ENCODE measurements at regions not wholly inside any gene's neighbourhood (a gene's known extent, or its start where the extent isn't known, plus 50 kb on each side); places are given as distances from the start of the nearest gene placed in this dataset.
A peak's percentile ranks its signal among the peaks of the same experiment; 100 is the strongest.

DNA sequence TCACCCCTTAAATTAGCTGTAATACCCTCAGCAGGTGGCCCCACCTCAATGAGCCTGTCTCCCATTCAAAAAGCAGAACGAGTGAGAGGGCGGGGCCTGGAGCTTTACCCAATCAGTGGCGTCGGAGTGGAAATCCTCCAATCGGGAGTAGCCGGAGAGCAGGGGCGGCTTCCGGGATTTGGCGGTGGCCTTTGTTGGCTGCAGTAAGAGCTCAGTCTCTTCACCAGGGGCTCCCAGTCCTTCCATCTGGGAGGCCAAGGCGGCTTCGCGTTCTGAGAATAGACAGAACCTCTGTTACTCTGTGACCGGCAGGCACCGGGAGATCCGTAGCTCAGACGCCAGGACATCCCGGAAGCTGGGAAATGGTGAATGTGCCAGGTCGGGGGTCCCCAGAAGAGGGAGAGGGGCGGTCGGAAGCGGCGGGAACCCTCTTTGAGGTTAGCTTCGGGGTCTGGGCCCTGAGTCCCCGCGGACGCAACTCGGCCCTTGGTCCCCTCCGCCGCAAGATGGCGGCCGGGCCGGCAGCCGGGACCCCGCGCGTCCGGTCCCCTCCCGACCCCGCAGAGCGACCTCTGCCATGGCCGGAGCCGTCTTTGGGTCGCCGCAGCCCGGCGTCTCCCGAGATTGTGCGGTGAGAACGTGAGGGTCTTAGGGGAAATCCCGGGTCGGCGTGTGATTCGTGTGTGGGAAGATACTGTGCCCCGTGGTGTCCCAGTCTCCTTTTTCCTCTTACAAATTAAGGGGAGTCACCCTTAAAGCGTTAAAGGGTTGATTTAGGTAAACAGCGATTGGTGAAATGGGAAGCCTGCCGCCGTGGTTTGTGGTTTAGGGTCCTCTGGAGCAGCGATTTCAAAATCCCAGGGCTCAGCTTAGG is 160.3 kb upstream of the ZNF267 start (continued):
- TF ChIP-seq, protein P1, sequence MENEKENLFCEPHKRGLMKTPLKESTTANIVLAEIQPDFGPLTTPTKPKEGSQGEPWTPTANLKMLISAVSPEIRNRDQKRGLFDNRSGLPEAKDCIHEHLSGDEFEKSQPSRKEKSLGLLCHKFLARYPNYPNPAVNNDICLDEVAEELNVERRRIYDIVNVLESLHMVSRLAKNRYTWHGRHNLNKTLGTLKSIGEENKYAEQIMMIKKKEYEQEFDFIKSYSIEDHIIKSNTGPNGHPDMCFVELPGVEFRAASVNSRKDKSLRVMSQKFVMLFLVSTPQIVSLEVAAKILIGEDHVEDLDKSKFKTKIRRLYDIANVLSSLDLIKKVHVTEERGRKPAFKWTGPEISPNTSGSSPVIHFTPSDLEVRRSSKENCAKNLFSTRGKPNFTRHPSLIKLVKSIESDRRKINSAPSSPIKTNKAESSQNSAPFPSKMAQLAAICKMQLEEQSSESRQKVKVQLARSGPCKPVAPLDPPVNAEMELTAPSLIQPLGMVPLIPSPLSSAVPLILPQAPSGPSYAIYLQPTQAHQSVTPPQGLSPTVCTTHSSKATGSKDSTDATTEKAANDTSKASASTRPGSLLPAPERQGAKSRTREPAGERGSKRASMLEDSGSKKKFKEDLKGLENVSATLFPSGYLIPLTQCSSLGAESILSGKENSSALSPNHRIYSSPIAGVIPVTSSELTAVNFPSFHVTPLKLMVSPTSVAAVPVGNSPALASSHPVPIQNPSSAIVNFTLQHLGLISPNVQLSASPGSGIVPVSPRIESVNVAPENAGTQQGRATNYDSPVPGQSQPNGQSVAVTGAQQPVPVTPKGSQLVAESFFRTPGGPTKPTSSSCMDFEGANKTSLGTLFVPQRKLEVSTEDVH (IDR thresholded peaks at IDR 0.05; ENCODE audit: low read depth, partially characterized antibody): peak; percentile 32
- TF ChIP-seq, protein P2, sequence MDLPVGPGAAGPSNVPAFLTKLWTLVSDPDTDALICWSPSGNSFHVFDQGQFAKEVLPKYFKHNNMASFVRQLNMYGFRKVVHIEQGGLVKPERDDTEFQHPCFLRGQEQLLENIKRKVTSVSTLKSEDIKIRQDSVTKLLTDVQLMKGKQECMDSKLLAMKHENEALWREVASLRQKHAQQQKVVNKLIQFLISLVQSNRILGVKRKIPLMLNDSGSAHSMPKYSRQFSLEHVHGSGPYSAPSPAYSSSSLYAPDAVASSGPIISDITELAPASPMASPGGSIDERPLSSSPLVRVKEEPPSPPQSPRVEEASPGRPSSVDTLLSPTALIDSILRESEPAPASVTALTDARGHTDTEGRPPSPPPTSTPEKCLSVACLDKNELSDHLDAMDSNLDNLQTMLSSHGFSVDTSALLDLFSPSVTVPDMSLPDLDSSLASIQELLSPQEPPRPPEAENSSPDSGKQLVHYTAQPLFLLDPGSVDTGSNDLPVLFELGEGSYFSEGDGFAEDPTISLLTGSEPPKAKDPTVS (IDR thresholded peaks at IDR 0.05; ENCODE audit: low read depth, low read length): no peak
- TF ChIP-seq HCFC1 (IDR thresholded peaks at IDR 0.05; ENCODE audit: low read length): no peak
- no peak for TF ChIP-seq CREM (IDR thresholded peaks at IDR 0.05; ENCODE audit: low read depth)
- TF ChIP-seq BHLHE40 (IDR thresholded peaks at IDR 0.05; ENCODE audit: borderline replicate concordance in 1 of 2, low read depth in 2 of 2, low read length in 1 of 2): peak in 1 of 2 experiments; percentile 73; a peak in 2 of 4 replicates
- peak; percentile 50 to 63; a peak in 2 of 4 replicates for TF ChIP-seq IKZF2 (IDR thresholded peaks at IDR 0.05)
- TF ChIP-seq DPF2 (IDR thresholded peaks at IDR 0.05): peak; percentile 75; the same call in 1 of the 2 replicates
- TF ChIP-seq NFYB (IDR thresholded peaks at IDR 0.05; ENCODE audit: insufficient read depth, low read depth, low read length): peak; percentile 97
- no peak for TF ChIP-seq IRF4 (IDR thresholded peaks at IDR 0.05; ENCODE audit: low read depth, low read length)
- TF ChIP-seq, protein P3, sequence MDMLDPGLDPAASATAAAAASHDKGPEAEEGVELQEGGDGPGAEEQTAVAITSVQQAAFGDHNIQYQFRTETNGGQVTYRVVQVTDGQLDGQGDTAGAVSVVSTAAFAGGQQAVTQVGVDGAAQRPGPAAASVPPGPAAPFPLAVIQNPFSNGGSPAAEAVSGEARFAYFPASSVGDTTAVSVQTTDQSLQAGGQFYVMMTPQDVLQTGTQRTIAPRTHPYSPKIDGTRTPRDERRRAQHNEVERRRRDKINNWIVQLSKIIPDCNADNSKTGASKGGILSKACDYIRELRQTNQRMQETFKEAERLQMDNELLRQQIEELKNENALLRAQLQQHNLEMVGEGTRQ (IDR thresholded peaks at IDR 0.05; ENCODE audit: borderline replicate concordance, low read depth, low read length): no peak
- peak; percentile 99 for TF ChIP-seq TAF1 (IDR thresholded peaks at IDR 0.05; ENCODE audit: borderline replicate concordance, low read depth, low read length)
- peak; percentile 98 for TF ChIP-seq POLR2AphosphoS2 (IDR thresholded peaks at IDR 0.05; ENCODE audit: low read depth, low read length)
- TF ChIP-seq LARP7 (IDR thresholded peaks at IDR 0.05): peak; percentile 94
- 0 out of 4 replicates have a peak, but pooled peaks of 1 of the 2 experiments have one; percentile 29 for TF ChIP-seq SRF (IDR thresholded peaks at IDR 0.05; ENCODE audit: low read depth in 2 of 2, low read length in 2 of 2)
- TF ChIP-seq SREBF1 (IDR thresholded peaks at IDR 0.05; ENCODE audit: low read length): no peak
- no peak for TF ChIP-seq ZSCAN29 (IDR thresholded peaks at IDR 0.05)
- peak; percentile 94 for TF ChIP-seq SMAD5 (IDR thresholded peaks at IDR 0.05; ENCODE audit: low read depth)
- no peak for TF ChIP-seq SUPT20H (IDR thresholded peaks at IDR 0.05; ENCODE audit: borderline replicate concordance, control insufficient read depth, low read depth, low read length)
- TF ChIP-seq HDAC2 (IDR thresholded peaks at IDR 0.05): no peak
- TF ChIP-seq, protein P4, sequence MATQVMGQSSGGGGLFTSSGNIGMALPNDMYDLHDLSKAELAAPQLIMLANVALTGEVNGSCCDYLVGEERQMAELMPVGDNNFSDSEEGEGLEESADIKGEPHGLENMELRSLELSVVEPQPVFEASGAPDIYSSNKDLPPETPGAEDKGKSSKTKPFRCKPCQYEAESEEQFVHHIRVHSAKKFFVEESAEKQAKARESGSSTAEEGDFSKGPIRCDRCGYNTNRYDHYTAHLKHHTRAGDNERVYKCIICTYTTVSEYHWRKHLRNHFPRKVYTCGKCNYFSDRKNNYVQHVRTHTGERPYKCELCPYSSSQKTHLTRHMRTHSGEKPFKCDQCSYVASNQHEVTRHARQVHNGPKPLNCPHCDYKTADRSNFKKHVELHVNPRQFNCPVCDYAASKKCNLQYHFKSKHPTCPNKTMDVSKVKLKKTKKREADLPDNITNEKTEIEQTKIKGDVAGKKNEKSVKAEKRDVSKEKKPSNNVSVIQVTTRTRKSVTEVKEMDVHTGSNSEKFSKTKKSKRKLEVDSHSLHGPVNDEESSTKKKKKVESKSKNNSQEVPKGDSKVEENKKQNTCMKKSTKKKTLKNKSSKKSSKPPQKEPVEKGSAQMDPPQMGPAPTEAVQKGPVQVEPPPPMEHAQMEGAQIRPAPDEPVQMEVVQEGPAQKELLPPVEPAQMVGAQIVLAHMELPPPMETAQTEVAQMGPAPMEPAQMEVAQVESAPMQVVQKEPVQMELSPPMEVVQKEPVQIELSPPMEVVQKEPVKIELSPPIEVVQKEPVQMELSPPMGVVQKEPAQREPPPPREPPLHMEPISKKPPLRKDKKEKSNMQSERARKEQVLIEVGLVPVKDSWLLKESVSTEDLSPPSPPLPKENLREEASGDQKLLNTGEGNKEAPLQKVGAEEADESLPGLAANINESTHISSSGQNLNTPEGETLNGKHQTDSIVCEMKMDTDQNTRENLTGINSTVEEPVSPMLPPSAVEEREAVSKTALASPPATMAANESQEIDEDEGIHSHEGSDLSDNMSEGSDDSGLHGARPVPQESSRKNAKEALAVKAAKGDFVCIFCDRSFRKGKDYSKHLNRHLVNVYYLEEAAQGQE (IDR thresholded peaks at IDR 0.05; ENCODE audit: low read depth, low read length): 0 out of 2 replicates have a peak, but pooled peaks have one; percentile 31
- no peak; the same call in 1 of the 2 replicates for TF ChIP-seq CHD2 (IDR thresholded peaks at IDR 0.05; ENCODE audit: borderline replicate concordance, low read depth, low read length)
- TF ChIP-seq POU2F2 (IDR thresholded peaks at IDR 0.05; ENCODE audit: borderline replicate concordance, low read depth, low read length): peak; percentile 73; the same call in 2 of the 3 replicates

Data from GM12878 (cell line).